Smooth muscle cell (in vitro differentiated cells): ENCODE measurements at regions not wholly inside any gene's neighbourhood (a gene's known extent, or its start where the extent isn't known, plus 50 kb on each side); places are given as distances from the start of the nearest gene placed in this dataset.

Experiments
- DNase-seq: peaks from one replicate; lab custom pipeline; 2025; ENCODE audit not compliant: unreplicated experiment; lab: John Stamatoyannopoulos, UW
- H2AFZ ChIP-seq: fragments of 200-600 bp; sonication (generic); 2 replicates; pipeline ENCODE4 v1.6.0; 2016; ENCODE audit warnings: antibody characterized with exemption, low read depth, mild to moderate bottlenecking
- H3F3A ChIP-seq: fragments of 200-600 bp; sonication (generic); 2 replicates; pipeline ENCODE4 v1.6.0; 2017; ENCODE audit warnings: antibody characterized with exemption, low read depth
- H3K27ac ChIP-seq: fragments of 200-600 bp; sonication (generic); 2 replicates; pipeline ENCODE4 v1.5.1; 2016; ENCODE audit warnings: low read depth, mild to moderate bottlenecking
- H3K27me3 ChIP-seq: fragments of 200-600 bp; sonication (generic); 2 replicates; pipeline ENCODE4 v1.6.1; 2016; ENCODE audit warnings: low read depth, mild to moderate bottlenecking
- H3K36me3 ChIP-seq: fragments of 200-600 bp; sonication (generic); 2 replicates; pipeline ENCODE4 v1.5.1; 2016; ENCODE audit warnings: low read depth
- H3K4me1 ChIP-seq: fragments of 200-600 bp; sonication (generic); 2 replicates; pipeline ENCODE4 v1.5.1; 2016; ENCODE audit warnings: low read depth
- H3K4me2 ChIP-seq: fragments of 200-600 bp; sonication (generic); 2 replicates; pipeline ENCODE4 v1.6.0; 2016; ENCODE audit warnings: mild to moderate bottlenecking
- H3K4me3 ChIP-seq: fragments of 200-600 bp; sonication (generic); 2 replicates; pipeline ENCODE4 v1.5.1; 2016; ENCODE audit warnings: mild to moderate bottlenecking
- H3K79me2 ChIP-seq: fragments of 200-600 bp; sonication (generic); 2 replicates; pipeline ENCODE4 v1.6.0; 2016; ENCODE audit warnings: low read depth, mild to moderate bottlenecking
- H3K9ac ChIP-seq: fragments of 200-600 bp; sonication (generic); 2 replicates; pipeline ENCODE4 v1.6.0; 2016; ENCODE audit warnings: low read depth
- H3K9me3 ChIP-seq: fragments of 200-600 bp; sonication (generic); replicated peaks from 2 replicates; pipeline ENCODE4 v1.5.1; 2016; ENCODE audit warnings: low read depth
- H4K20me1 ChIP-seq: fragments of 200-600 bp; sonication (generic); 2 replicates; pipeline ENCODE4 v1.6.0; 2016; ENCODE audit warnings: low read depth
- WGBS: methylation state at CpG from one replicate; pipeline ENCODE4 v1.1.7; 2016; ENCODE audit warnings: low lambda C conversion rate; 5-methylcytosine and 5-hydroxymethylcytosine counted together
- TF ChIP-seq, protein P1 (sequence below): fragments of 200-600 bp; sonication (generic); IDR thresholded peaks from 2 replicates; pipeline ENCODE4 v1.5.1; 2017; ENCODE audit warnings: borderline replicate concordance, mild to moderate bottlenecking, antibody characterized with exemption; ENCODE audit not compliant: insufficient read depth, poor library complexity, severe bottlenecking

DNA sequence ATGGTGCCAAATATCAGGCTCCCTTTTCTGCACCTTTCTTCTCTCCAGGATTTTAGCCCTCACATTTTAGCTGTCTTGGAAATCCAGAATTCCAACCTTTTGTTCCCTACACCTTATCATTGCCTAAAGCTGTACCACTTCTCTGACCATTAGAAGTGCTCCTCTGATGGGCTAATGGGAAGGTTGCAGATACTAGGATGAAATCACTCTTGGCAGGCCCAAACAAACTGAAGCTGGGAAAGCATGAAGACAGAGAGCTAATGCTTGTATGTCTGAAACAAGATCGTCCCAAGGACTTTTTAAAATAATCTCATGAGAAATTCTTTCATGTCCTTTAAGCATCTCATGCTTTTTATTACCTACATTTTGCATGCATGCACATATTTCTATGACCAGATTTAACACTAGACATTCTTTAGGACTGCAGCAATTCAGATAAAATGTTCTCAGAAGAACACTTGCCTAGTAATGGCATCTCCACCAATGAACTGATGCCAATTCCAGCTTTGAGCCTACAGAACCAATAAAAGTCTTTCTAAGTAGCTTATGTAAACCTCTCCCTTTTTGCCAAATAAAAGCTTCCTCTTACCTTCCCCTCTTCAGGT lies 98.4 kb upstream of the OSR1 start:
- Histone ChIP-seq H2AFZ (no peak overlapping the region), H3K27ac (no peak overlapping the region), H3K27me3 (no peaks in the 10 kb centered on the region), H3K4me1 (no peaks in the 10 kb centered on the region), H3K36me3 (no peaks in the 10 kb centered on the region), H3K79me2 (no peaks in the 10 kb centered on the region), H3K9ac (no peak overlapping the region), H3K4me2 (no peak overlapping the region), H4K20me1 (no peaks in the 10 kb centered on the region), H3K9me3 (no peaks in the 10 kb centered on the region), H3K4me3 (no peak overlapping the region), H3F3A (no peaks in the 10 kb centered on the region)
- 76% methylated on average over 1 of the region's 1 CpG for WGBS
- DNase-seq, result no peak
- TF ChIP-seq, protein P1, sequence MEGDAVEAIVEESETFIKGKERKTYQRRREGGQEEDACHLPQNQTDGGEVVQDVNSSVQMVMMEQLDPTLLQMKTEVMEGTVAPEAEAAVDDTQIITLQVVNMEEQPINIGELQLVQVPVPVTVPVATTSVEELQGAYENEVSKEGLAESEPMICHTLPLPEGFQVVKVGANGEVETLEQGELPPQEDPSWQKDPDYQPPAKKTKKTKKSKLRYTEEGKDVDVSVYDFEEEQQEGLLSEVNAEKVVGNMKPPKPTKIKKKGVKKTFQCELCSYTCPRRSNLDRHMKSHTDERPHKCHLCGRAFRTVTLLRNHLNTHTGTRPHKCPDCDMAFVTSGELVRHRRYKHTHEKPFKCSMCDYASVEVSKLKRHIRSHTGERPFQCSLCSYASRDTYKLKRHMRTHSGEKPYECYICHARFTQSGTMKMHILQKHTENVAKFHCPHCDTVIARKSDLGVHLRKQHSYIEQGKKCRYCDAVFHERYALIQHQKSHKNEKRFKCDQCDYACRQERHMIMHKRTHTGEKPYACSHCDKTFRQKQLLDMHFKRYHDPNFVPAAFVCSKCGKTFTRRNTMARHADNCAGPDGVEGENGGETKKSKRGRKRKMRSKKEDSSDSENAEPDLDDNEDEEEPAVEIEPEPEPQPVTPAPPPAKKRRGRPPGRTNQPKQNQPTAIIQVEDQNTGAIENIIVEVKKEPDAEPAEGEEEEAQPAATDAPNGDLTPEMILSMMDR, result no peak

DNA sequence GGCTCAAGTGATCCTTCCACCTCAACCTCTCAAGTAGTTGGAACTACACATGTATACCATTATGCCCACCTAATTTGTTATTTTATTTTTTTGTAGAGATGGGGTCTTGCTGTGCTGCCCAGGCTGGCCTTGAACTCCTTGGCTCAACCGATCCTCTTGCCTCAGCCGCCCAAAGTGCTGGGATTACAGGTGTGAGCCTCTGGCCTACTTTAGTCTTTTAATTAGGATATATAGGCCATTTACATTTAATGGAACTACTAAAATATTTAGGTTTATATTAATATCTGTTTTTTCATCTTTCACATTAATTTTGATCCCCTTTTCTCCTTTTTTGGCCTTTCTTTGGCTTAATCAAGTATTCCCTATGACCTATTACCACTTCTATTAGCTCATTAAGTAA lies 95.7 kb upstream of the OSR1 start:
- no peak overlapping the region for H3K9ac ChIP-seq
- H3F3A ChIP-seq, result no peaks in the 10 kb centered on the region
- H3K4me1 ChIP-seq, result no peaks in the 10 kb centered on the region
- WGBS, result 96% methylated on average over 2 of the region's 2 CpGs
- peaks cover 15% of the 10 kb centered on the region for H3K27me3 ChIP-seq
- TF ChIP-seq, protein P1, result no peak
- no peak overlapping the region for H3K27ac ChIP-seq
- H2AFZ ChIP-seq, result no peak overlapping the region
- H3K9me3 ChIP-seq, result no peaks in the 10 kb centered on the region
- H3K36me3 ChIP-seq, result no peaks in the 10 kb centered on the region
- no peak overlapping the region for H3K4me3 ChIP-seq
- H3K4me2 ChIP-seq, result no peak overlapping the region
- no peaks in the 10 kb centered on the region for H3K79me2 ChIP-seq
- H4K20me1 ChIP-seq, result no peaks in the 10 kb centered on the region
- no peak for DNase-seq

DNA sequence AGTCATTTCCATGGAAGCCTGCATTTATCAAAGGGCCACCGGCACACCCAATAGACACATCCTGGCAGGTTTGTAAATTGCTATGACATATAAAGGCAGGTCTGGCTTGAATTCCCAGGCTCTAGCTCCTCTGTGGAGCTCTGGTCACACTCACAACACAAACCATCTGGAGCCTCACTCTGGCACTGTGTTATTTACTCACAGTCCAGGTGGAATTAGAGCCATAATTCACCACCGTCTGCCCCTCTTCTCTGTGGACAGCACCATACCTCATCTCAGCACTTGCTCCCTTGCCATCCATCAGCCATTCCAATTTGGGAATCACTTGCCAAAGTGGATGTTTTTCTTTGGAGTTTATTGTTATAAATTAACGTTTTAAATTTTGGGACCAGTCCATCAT lies 84.3 kb upstream of the OSR1 start:
- Histone ChIP-seq H3K9me3 (no peaks in the 10 kb centered on the region), H3K27ac (no peak overlapping the region), H3K79me2 (no peaks in the 10 kb centered on the region), H3K27me3 (no peaks in the 10 kb centered on the region), H2AFZ (no peak overlapping the region), H3K4me2 (no peak overlapping the region), H3K9ac (no peak overlapping the region), H3F3A (no peaks in the 10 kb centered on the region), H3K4me1 (no peaks in the 10 kb centered on the region), H4K20me1 (no peaks in the 10 kb centered on the region), H3K36me3 (no peaks in the 10 kb centered on the region), H3K4me3 (no peak overlapping the region)
- DNase-seq, result no peak
- WGBS, result 87% methylated on average over 3 of the region's 3 CpGs
- TF ChIP-seq, protein P1, result no peak

DNA sequence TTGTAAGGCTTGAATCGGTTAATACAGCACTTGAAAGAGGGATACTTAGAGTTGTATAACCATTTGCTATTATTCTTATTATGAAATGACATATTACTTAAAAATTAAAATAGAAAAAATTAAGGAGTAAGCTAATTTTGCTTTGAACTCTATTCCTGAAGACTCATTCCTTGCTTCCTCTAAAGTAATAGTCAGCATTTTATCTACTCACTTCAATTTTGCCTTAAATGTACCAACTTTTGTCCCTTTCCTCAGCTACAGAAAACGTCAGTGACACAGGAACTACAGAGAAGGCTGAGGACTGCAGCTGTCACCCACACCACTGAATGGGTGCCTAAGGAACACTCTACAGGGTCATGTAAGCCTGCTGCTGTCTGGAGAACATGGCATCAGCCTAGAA lies 80.7 kb upstream of the OSR1 start:
- no peaks in the 10 kb centered on the region for H3K36me3 ChIP-seq
- no peak overlapping the region for H2AFZ ChIP-seq
- H3K9ac ChIP-seq, result no peak overlapping the region
- no peaks in the 10 kb centered on the region for H3K79me2 ChIP-seq
- H3K27me3 ChIP-seq, result peaks cover 7% of the 10 kb centered on the region
- DNase-seq, result no peak
- H4K20me1 ChIP-seq, result no peaks in the 10 kb centered on the region
- H3F3A ChIP-seq, result no peaks in the 10 kb centered on the region
- 81% methylated on average over 2 of the region's 2 CpGs for WGBS
- no peak overlapping the region for H3K27ac ChIP-seq
- H3K9me3 ChIP-seq, result no peaks in the 10 kb centered on the region
- no peak overlapping the region for H3K4me3 ChIP-seq
- TF ChIP-seq, protein P1, result no peak
- no peaks in the 10 kb centered on the region for H3K4me1 ChIP-seq
- H3K4me2 ChIP-seq, result no peak overlapping the region
